HG03520 (cell line): ENCODE measurements at regions not wholly inside any gene's neighbourhood (a gene's known extent, or its start where the extent isn't known, plus 50 kb on each side); places are given as distances from the start of the nearest gene placed in this dataset.

ENCODE experiments used
- ATAC-seq: cut with Tn5 transposase; IDR thresholded peaks from one replicate; pipeline ENCODE4 v1.9.1; 2021; ENCODE audit warnings: mild to moderate bottlenecking, moderate library complexity; ENCODE audit not compliant: unreplicated experiment

DNA sequence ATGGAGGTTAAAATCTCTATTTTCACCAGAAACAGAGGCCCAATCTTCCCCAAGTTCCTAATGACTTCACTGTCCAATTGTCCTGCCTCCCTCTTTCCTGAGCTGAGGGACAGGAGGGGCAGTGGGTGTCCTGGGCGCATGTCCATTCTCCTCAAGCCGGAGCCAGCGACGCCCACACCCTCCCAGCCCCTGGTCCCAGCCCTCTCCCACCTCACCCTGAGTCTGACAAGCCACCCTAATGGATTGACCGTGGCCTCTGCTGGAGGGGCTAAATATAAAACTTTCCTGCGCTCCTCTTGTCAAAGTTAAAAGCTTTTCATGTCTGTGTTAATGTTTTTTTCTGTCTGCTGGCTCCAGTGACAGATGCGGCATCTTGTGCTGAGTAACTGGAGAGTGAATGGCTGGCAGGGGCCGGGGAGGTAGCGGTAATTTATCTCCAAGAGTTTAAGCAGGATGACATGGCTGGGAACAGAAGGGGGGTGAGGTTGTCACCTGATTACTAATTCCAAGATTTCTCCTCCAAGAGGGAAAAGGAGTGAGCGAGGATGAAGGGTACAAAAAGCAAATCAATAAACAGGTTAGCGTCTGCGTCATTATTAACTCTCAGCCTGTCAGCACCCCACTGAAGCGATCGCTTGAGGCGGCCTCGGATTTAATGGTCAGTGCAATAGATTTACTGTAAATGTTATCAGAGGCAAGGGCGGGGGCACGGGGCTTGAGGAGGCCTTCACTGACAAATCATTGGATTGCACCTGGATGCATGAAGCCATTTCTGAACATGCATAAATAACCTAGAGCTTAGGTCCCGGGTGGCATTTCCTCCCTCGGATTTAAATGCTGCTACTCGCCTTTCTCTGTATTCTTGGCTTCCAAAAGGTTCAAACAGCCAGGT lies 118.1 kb upstream of the MAFB start:
- ATAC-seq = no peak

DNA sequence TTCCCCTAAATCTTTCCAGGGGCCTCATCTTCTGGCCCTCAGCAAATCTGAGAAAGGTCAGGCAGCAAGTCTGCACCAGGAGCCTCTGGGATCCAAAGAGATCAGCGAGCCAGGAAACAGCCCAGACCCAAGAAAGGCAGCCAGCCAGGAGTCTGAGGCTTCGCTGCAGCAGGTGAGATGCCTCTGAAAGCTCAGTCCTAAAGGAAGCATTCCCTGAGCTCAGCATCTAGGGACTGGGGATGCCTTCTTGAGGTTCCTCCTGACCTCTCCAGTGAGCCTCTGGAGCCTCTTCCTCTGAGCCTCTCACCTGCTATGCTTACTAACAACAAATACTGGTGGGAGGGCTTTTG lies 118.8 kb upstream of the MAFB start:
- no peak for ATAC-seq

DNA sequence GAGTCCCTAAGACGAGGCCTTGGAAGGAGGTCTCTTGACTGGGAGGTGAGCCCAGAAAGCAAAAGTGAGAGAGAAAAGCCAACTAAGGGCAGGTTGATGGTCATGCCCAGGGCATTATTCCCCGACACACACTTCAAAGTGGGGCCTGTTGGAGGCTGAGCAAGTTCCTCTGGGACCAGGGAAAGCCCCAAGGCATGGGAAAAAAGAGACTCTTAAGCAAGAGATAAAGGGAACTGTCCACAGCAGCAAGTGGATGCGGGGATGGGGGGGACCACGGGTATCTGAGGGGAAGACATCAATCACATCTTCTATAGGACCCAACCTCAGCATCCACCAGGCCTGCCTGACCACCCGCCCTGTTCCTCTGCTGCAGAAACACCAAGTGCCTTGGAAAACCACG lies 119.9 kb upstream of the MAFB start:
- no peak for ATAC-seq

DNA sequence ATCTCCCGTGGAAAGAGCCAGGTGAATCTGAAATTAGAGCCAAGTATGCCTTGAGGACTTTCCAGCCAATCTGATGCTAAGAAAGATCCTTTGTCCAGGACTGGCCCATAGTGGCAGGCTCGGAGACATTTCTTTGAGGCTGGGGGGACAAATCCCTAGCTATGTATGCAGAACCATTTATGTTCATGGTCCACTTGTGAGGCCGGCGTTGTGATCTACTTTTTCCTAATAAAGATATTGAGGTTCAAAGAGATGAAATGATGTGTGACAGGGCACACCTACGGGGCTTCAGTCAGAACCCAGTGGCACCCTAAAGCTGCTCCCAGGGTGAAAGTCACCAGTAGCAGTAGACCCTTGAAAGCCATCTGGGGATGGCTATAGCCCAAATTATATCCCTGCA lies 120.3 kb upstream of the MAFB start:
- ATAC-seq = no peak

DNA sequence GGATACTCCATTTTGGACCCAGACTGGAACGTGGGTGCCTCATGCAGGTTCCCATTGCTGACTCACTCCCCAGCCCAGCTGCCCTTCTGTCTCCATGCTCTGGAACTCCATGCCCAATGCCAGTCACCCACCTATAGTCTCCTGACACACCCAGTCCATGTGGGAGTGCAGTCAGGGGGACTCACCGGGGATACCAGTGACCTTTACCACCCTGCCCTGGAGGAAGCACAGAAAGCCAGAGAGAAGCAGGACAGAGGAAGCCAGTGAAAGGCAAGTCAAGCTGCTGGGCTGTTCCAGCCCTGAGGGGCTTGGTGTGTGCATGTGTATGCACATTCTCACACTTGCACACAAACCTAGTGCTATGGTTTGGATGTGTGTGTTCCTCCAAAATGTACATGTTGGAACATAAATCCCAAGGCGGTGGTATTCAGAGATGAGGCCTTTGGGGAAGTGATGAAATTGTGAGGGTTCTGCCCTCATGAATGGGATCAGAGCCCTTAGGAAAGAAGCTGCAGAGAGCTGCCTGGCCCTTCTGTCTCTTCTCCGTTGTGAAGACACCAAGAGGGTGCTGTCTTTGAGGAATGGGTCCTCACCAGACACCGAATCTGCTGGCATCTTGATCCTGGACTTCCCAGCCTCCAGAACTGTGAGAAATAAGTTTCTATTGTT lies 121.4 kb upstream of the MAFB start:
- no peak for ATAC-seq

DNA sequence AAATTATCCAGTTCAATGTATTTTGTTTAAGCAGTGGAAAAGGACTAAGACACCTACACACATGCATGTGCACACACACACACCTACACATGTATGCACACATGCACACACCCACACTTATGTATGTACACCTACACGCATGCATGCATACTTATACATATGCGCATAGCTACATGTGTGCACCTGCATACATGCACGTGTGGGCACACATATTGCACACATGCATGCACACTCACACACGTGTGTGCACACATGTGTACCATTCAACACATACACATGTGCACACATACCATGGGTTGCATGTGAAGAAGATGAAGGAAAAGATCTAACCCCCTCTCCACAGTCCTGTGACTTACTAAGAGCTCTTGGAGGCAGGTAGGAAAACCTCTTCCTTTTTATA lies 122.0 kb upstream of the MAFB start:
- no peak for ATAC-seq

DNA sequence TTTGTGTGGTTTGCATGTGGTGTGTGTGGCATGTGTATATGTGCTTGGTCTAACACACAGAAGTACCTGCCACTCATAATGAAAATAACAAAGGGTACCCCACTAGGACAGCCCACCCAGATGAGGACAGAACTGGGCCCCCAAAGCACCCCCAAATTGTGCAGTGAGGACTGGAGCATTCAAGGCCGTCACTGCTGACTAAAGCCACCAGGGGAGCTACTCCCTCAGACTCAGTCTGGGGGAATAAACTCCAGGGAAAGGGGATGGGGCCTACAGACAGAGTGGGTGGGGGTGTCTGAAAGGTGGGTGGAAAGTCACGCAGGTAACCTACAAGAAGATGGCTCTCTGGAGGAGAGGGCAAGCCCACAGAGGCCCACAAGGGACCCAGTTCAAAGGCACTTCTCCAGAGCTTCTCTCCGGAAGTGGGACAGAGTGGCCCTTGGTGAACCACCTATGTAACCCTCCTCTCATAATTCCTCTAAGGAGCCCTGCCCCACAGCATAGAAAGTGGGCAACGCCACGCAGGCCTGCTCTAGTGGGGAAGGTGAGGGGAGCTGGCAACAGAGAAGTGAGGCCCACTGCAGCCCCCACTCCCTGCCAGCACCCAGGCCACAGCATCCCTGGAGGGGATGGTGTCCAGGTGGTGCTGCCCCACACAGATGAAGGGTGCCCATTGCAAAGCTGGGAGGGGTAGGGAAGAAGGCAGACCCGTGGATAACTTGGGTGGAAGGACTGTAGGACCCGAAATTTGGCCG lies 122.8 kb upstream of the MAFB start:
- ATAC-seq = no peak

DNA sequence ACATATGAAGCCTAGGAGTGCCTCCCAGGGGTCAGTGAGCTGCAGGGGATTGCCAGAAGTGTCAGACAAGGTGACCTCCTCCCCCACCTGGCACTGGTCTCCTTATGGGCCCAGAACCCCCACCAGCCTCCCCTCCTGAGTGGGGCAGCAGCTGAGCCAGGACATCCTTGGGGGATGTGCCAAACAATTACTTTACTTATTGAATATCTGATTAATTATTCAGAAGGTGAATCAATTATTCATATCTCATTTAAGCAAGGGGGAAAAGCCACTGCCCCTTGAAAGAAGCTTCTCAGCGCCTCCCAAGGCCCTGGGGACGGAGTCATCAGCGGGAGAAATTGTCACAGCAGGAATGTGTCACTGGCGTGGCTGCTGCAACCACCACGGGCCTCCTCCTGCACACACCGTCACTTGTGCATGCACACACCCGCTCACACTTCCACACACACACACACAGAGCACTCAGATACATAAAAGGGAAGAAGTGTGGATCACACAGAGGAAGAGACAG lies 123.4 kb upstream of the MAFB start:
- no peak for ATAC-seq

DNA sequence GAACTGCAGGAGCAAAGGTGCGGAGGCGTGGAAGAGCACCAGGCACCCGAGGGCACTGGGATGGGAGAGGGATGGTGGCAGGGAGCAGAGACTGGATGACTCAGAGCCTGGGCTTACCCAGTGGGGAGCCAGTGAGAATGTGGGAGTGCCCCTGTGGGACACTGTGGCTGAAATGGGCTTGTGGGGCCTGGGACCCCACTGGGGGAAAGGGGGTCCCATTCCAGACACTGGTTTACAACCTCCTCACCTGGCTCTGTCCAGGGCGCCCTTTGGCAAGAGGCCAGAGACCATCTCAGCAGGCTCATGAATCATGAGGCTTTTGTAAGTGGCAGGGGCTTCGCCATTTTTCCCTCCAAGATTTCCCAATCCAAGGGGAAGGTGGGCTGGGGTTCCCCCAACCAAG lies 124.0 kb upstream of the MAFB start:
- no peak for ATAC-seq

DNA sequence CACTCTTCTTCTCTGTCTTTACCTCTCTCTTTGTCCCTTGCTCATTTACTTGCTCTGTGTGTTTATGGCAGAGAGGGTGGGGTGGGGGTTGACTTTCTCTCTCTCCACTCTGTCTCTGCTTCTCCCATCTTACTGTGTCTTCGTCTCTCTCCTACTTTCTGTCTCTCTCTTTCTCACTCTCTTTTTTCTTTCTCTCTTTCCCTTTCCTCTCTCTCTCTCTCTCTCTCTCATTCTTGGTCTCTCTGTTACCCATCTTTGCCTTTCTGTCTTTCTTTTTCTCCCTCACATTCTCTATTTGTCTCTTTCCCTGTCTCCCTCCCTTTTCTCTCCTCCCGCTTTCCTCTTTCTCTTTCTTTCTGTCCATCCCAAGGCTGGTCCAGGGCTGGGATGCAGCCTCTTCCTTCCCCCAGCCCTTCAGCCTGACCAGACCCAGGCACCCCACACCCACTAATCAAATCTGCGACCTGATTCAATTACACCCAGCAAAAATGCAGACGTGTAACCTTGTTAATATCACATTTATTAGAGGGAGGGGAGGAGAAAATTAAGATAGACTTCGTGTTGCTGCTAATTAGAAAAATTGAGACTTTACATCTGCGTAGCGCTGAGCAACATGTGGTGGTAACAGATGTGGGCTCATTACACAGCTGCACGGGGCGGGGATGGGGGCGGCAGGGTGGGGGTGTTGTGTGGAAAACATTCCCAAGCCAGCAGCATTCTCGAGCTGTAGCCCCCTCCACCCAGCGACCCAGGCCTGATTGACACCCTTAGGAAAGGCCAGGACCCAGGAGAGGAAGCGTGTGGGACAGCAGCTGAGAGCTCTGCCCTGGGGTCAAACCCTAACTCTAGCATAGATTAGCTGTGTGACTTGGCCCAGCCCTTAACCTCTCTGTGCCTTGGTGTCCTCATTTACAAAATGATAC lies 124.9 kb upstream of the MAFB start:
- ATAC-seq = no peak

DNA sequence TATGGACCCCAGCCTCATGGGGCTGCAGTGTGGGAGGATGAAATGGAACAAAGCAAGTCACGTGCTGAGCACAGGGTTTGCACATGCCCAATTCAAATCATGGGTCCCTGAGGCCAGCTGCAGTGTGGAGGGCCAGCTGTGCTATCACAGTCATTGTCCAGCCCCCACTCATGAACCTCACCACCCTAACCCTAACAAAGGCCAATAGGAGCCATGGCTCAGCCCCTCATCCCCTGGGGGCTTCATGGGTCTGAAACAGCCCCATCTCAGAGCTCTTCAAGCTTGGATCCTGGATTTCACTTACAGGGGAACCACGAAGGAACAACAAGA lies 125.6 kb upstream of the MAFB start:
- ATAC-seq = no peak

DNA sequence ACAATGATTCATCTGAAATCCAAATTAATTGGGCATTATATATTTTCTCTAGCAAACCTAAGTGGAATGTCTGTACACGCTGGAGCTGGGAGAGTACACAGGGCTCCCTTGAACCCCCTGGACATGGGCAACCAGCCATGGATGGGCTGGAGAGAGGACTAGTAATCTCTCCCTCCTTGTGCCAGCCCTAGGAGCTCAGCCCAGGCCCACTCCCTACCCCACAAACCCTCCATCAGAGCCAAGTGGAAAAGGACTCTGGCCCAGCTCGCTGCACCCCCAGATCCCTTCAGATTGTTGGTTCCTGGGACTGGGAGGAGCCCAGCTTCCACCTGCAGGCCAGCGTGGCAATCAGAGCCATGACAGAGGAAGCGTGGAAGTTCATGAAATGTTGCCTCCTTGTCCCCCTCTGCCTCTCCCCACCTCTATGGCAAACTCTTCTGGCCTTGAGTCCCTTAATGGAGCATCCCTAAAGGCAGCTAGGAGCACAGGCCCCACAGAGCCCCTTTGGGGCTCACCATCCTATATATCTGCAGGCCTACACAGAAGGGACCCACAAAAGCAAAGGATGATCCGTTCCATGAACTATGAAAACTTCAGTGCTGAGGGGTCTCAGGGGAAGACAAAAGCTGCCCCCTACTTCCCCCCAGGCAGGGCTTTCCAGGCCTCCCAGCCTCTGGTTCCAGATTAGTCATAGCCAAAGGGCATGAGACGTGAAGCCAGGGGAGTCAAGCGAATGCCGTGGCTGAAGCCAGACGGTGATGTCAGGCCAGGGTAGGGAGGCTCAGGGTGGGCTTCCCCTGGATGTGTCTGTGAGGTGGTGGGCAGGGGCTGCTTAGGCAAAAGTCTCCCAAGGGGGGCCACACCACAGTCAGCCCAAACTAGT lies 126.4 kb upstream of the MAFB start:
- no peak for ATAC-seq

DNA sequence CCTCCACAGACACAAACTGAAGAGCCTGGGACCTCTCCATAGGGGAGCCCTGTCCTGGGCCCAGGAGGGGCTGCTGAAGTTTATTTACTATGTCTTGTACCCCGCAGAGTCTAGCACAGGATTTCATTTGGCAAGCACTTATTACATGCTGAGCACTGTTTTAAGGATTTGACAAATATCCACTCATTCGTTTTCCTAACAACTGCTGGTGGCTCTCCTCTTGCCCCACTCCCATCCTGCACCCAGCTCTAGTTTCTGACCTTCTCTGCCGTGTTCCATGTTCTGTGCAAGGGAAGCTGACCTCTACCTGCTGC lies 127.0 kb upstream of the MAFB start:
- ATAC-seq = no peak

DNA sequence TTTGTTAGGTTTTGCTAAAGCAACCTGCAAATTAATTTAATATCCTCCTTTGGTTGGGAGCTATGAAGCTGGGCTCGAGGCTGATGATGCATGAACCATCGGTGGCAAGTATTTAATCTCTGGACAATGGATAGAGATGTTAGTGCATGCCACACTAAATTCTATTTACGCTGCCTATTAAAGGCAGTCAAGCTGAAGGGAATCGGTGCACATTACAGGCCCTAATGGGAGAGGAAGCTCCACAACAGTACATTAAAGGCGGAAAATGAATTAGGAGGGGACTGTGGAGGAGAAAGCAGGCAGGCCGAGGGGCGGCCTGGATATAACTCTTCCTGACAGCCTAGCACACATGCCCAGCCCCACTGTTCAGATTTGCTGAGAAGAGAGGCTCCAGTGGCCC lies 132.4 kb upstream of the MAFB start:
- no peak for ATAC-seq

DNA sequence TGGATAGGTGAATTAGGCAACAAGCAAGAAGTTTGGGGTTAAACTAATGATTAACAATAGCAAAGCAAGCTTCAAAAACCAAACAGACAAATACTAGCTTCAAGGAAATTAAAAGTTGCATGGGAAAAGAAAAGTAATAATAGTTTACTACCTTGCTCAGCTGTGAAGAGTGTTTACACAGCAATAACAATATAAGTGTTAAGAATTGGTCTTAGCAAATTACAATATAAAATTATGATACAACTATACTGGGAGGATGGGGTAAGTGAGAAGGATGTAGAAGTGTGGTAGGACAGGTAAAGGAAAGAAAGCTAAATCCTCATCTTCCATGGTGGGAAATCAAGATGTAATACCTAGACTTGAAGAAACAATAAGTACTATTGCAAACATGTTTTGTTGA lies 137.7 kb upstream of the MAFB start:
- ATAC-seq = no peak

DNA sequence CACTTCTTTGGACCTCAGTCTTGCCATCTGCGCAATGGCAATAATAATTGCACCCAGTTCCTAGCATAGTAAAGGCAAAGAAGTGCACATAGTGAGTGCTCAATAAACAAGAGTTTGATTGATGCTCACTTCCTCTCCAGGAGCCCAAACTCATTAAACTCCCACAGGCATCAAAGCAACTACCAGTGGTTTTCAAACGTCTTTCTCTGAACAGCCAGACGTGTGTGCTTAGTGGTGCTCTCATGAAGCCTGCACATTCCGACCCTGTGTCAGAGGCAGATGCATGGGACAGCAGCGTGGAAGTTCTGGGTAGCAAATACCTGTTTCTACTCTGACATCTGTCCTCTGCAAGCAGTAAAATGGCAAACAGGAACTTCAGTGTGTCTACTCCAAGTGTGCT lies 146.3 kb upstream of the MAFB start:
- ATAC-seq = no peak

DNA sequence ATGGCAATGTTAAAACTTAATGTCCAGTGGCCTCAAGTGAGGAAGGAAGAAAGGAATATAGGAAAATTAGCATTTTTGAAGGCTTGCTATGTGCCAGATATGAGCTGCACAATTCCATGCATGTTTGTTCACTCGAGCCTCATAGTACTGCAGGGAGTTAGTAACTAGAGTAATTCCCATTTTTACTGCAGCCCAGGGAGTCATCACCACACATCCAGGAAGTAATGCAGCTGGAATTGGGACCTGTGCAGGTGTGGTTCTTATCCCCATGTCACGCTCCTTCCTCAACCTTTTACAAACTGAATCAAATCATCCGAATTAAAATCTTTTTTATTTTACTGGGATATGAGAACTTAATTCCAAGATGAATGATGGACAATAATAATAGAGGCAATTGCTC lies 149.5 kb upstream of the MAFB start:
- ATAC-seq = no peak

DNA sequence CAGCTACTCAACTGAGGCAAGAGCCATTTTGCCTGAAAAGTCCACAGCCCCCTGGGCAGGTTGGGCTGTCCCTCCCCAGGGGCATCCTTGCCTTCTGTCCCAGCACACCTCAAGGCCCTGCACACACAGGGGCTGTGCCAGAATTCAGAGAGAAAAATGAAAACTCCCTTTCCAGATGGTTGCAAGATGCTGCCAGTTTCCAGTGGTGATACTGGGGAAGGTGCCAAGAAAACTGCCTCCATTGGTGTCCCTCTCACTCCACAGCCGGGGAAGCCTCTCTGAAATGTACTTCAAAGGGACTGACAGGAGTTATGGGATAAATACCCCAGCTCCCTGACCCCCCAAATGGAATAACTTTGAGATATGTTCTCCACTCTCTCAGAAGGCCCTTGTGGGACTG lies 154.2 kb upstream of the MAFB start:
- ATAC-seq = no peak

DNA sequence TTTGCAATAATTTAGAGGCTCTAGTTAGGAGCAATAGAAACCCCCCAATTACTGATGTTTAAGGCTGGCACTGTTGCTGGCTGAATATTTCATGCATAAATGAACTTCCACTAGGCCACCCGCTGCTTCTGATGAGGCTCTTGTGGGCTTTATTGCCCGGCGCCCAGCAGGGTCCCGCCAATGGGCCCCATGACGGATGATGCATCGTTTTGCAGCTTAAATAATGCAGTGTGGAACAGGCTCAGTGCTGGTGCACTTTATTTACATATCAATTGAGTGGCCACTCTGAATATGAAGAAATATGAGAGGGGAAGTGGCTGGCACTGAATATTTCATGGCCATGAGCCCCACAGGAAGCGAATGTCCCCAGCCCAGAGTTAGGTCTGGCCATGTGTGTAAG lies 155.3 kb upstream of the MAFB start:
- ATAC-seq = no peak

DNA sequence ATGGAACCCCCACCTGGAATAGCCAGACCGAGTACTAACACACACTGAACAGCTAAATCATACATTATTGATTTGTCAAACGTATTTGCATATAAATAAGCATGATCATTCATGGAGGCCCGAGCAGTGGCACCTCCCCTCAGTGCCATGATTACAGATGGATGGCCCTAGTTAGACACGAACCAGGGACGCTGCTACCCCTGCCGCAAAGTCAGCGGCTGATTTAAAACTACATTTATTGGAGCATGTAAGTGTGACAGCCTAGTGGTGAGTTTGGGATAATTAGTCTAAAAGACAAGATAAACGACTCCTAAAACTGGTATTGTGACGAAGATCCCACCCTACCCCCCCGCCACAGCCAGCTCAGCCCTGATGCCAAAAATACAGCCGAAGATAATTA lies 159.1 kb upstream of the MAFB start:
- ATAC-seq = no peak
